HG03575 (cell line): ENCODE measurements at regions not wholly inside any gene's neighbourhood (a gene's known extent, or its start where the extent isn't known, plus 50 kb on each side); places are given as distances from the start of the nearest gene placed in this dataset.

Experiments used
- ATAC-seq: cut with Tn5 transposase; IDR thresholded peaks from one replicate; pipeline ENCODE4 v1.9.1; 2021; ENCODE audit not compliant: unreplicated experiment, insufficient number of reproducible peaks, low FRiP score; ENCODE audit errors: extremely low read depth

- no peak for ATAC-seq
These were observed 277.2 kb upstream of the TCERG1L start for GRCh38 chr10:131588704-131589220.

GRCh38 chr10:131590567-131590966 lies 279.0 kb upstream of the TCERG1L start:
- no peak for ATAC-seq

DNA sequence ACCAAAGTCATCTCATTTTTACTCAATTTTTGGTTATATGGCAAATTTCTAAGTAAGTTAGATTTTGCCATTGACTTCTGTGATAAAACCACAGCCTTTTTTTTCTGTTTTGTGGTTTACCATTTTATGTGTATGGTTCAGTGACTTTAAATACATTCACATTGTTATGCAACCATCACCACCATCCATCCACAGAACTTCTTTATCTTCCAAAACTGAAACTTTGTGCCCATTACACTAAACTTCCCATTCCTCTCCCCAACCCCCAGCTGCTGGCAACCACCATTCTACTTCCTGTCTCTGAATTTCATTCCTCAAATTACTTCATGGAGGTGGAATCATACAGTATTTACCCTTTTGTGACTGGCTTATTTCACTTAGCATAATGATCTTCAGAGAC lies 280.4 kb upstream of the TCERG1L start:
- ATAC-seq = no peak

DNA sequence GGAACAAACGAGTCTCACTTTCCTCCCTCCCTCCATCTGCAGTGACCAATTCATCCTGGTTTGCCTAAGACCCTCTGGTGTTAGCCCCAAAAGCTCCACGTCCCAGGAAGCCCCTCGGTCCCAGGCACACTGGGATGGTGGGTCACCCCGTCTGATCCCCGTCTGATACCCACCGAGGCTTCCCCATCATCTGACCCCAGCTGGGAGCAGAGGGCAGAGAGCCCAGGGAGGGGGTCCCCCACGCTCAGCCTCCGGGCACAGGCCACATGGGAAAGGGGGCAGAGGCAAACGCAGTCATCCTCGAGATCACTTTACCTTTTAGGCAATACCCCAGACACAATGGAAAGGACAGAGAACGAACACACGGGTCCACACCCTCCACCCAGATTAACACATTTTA lies 291.6 kb upstream of the PPP2R2D start:
- no peak for ATAC-seq

GRCh38 chr10:131615150-131615549 lies 285.7 kb upstream of the PPP2R2D start:
- no peak for ATAC-seq

GRCh38 chr10:131616040-131616439 lies 284.8 kb upstream of the PPP2R2D start:
- ATAC-seq = no peak

- ATAC-seq = no peak
These were observed 283.5 kb upstream of the PPP2R2D start for GRCh38 chr10:131617113-131617858.

DNA sequence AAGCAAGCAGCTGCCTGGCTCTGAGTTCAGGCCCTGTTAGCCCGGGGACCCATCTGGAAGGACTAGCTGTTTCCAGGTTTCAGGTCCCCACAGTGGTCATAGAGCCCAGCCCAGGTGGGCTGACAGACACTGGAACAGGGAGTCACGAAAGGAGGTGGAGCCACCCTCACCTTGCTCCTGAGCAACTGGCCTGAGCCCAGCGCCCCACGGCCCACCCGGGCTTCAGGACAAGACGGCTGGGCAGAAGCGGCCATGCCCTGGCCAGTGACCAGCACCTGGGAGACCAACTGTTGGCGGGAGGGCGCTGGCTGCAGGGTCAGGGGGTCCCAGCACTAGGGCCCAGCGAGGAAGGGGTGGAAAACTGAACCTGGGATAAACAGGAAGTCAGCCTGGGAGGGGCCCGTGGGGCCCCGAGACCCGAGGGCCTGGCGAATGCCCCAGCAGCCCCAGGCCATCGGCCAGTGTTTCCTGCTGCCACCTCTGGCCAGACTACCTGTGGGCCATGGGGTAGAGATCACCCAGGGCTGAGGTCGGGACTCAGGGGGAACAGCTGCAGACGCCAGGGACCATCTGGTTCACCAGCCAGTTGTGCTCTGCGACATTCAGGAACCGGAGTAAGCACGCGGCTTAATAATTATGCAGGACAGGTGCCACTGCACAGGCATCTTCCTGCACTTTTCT lies 282.1 kb upstream of the PPP2R2D start:
- no peak for ATAC-seq

DNA sequence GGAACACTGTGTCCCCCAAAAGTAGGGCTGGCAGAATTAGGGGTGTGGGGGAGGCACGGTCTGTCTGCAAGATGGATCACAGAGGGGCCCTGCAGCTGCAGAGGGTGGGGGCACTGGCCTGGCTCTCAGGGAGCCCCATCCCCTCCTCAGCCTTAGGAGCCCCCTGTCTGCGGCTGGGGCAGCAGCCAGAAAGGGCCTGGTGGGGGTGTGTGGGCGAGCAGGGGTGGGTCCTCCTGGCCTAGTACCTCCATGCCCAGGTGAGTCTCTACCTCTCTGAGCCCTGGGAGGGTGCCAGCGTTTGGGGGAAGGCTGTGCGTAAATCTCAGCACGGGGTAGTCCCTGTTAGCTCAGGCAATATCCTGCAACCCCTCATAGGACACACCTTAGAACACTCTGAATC lies 280.5 kb upstream of the PPP2R2D start:
- no peak for ATAC-seq

- no peak for ATAC-seq
These were observed 279.9 kb upstream of the PPP2R2D start for GRCh38 chr10:131620904-131621303.

- no peak for ATAC-seq
These were observed 278.8 kb upstream of the PPP2R2D start for GRCh38 chr10:131621784-131622624.

GRCh38 chr10:131625041-131625440 lies 275.8 kb upstream of the PPP2R2D start:
- ATAC-seq = no peak

DNA sequence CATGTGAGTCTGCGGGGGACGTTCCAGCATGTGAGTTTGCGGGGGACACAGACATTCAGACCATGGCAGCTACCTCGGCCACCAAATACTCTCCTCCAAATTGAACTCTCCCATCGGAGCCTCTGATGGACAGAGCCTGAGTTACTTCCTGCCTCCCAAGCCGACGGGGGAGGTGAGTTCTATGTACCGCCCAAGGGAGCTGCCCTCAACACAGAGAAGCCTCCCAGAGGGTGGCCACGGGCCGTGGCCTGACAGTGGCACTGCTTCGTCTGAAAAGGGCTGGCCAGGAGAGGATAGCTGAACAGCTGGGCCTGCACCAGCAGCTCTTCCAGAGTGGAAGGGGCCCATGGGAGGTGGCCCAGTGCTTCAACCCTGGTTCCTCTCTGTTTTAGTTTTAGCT lies 274.5 kb upstream of the PPP2R2D start:
- no peak for ATAC-seq

- ATAC-seq = no peak
These were observed 271.6 kb upstream of the PPP2R2D start for GRCh38 chr10:131629026-131629770.

DNA sequence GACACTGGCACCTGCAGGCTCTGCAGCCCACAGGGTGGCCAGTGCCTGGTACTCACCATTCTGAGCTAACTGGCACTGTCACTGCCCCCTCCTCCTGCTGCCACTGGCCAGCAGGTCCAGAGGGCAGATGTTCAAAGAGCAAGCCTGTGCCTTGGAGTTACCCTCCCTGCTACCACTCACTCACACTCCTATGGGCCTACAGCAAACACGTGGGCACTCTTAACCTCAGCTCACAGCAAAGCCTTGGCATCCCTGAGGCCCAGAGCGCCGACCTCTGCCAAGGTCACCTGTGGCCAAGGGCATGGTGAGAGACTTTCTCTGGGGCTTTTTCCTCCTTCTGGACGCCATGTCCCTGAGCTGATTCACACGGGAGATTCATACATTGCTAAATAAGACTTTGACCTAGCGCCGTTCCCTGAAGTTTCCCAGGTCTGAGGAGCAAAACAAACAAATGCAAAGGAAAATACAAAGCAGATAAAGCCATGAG lies 270.0 kb upstream of the PPP2R2D start:
- no peak for ATAC-seq

- ATAC-seq = no peak
These were observed 269.2 kb upstream of the PPP2R2D start for GRCh38 chr10:131631619-131632018.

- ATAC-seq = no peak
These were observed 265.2 kb upstream of the PPP2R2D start for GRCh38 chr10:131635564-131636015.

DNA sequence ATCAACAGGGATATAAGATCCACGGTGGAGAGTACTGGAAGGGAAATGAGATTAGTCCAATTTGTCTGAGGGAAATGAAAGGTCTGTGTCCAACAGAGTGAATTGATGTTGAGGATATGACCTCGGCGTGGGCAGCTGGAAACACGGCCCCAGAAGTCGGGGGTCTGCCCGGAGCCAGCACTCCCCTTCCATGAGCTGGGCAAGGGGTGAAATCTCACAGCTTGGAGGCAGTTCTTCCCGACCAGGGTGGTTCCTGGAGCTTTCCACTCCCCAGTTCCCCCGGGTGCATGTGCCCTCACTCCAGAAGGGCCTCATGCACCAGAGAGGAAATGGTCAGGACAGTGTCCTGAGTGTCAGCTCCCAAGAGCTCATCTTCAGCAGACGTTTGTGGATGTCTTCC lies 264.7 kb upstream of the PPP2R2D start:
- ATAC-seq = no peak
